Testis (tissue), 2 donors: ENCODE measurements at regions not wholly inside any gene's neighbourhood (a gene's known extent, or its start where the extent isn't known, plus 50 kb on each side); places are given as distances from the start of the nearest gene placed in this dataset.

Source experiments
- DNase-seq: peaks from one replicate; pipeline ENCODE4 v3.0.0-alpha.2; 2019
- H3K27ac ChIP-seq, 2 donors: fragments of 200-600 bp; sonication (generic); one replicate each; pipeline ENCODE4 v1.5.1; 2019
- H3K27me3 ChIP-seq: fragments of 200-600 bp; sonication (generic); one replicate; pipeline ENCODE4 v1.5.1; 2019
- H3K36me3 ChIP-seq: fragments of 200-600 bp; sonication (generic); one replicate; pipeline ENCODE4 v1.5.1; 2017; ENCODE audit warnings: low read depth; ENCODE audit errors: missing control alignments
- H3K4me1 ChIP-seq: fragments of 200-600 bp; sonication (generic); one replicate; pipeline ENCODE4 v1.5.1; 2019
- H3K4me3 ChIP-seq, 2 donors: fragments of 200-600 bp; sonication (generic); one replicate each; pipeline ENCODE4 v1.5.1; 2017 to 2019
- H3K9me3 ChIP-seq: fragments of 200-600 bp; sonication (generic); one replicate; pipeline ENCODE4 v1.5.1; 2017
- CTCF ChIP-seq, 3 experiments: fragments of 450-650 bp in 2 of 3; fragments of 200-600 bp in 1 of 3; sonication (generic) in 1 of 3; IDR thresholded peaks; one replicate each; pipeline ENCODE4 v1.5.1; 2016 to 2019; ENCODE audit warnings: antibody characterized with exemption in 3 of 3, mild to moderate bottlenecking in 2 of 3, moderate library complexity in 1 of 3
- POLR2A ChIP-seq: fragments of 450-650 bp; IDR thresholded peaks from one replicate; pipeline ENCODE4 v1.6.1; 2017; ENCODE audit warnings: antibody characterized with exemption, mild to moderate bottlenecking, moderate library complexity
- WGBS, 2 donors: methylation state at CpG; one replicate each; pipeline ENCODE4 v1.1.5; 2018; 5-methylcytosine and 5-hydroxymethylcytosine counted together
- intact Hi-C: fragments of 100-400 bp; cut with DNase I; formaldehyde crosslinking; loops from one replicate; pipeline ENCODE4 v1.15.1; 2023; ENCODE audit warnings: low total_unique reads

GRCh38 chr12:77347017-77347416 lies 281.6 kb upstream of the E2F7 start:
- WGBS, 2 donors: 46 to 100% methylated on average over 2 of the region's 2 CpGs
- DNase-seq: no peak
- Histone ChIP-seq H3K4me1 (no peaks in the 10 kb centered on the region), H3K27ac (no peak overlapping the region), H3K27me3 (no peaks in the 10 kb centered on the region), H3K9me3 (no peaks in the 10 kb centered on the region), H3K36me3 (no peaks in the 10 kb centered on the region), H3K4me3 (no peak overlapping the region)
- no peak for TF ChIP-seq CTCF (IDR thresholded peaks at IDR 0.05)
- no peak for TF ChIP-seq POLR2A
- intact Hi-C loops: no loop called here

GRCh38 chr12:77345336-77345735 lies 280.0 kb upstream of the E2F7 start:
- DNase-seq: no peak
- no peaks in the 10 kb centered on the region for H3K9me3 ChIP-seq
- intact Hi-C loops: no loop called here
- TF ChIP-seq CTCF (IDR thresholded peaks at IDR 0.05) (no peak), POLR2A (no peak)
- H3K27me3 ChIP-seq: no peaks in the 10 kb centered on the region
- 38 to 63% methylated on average over 1 of the region's 1 CpG for WGBS, 2 donors
- no peak overlapping the region for H3K27ac ChIP-seq
- H3K36me3 ChIP-seq: no peaks in the 10 kb centered on the region
- no peak overlapping the region for H3K4me3 ChIP-seq
- no peaks in the 10 kb centered on the region for H3K4me1 ChIP-seq

GRCh38 chr12:77344651-77345050 lies 279.3 kb upstream of the E2F7 start:
- no peak for DNase-seq
- 51 to 70% methylated on average over 1 of the region's 1 CpG for WGBS, 2 donors
- intact Hi-C loops: no loop called here

GRCh38 chr12:77343291-77343690 lies 277.9 kb upstream of the E2F7 start:
- intact Hi-C loops: no loop called here
- DNase-seq: no peak

More at GRCh38 chr12:77344651-77345050, 279.3 kb upstream of the E2F7 start:
- TF ChIP-seq CTCF (IDR thresholded peaks at IDR 0.05) (no peak), POLR2A (no peak)
- H3K27ac ChIP-seq: no peak overlapping the region
- H3K27me3 ChIP-seq: no peaks in the 10 kb centered on the region
- H3K36me3 ChIP-seq: no peaks in the 10 kb centered on the region
- H3K4me1 ChIP-seq: no peaks in the 10 kb centered on the region
- no peaks in the 10 kb centered on the region for H3K9me3 ChIP-seq
- H3K4me3 ChIP-seq: no peak overlapping the region

More at GRCh38 chr12:77343291-77343690, 277.9 kb upstream of the E2F7 start:
- Histone ChIP-seq H3K4me3 (no peak overlapping the region), H3K4me1 (no peaks in the 10 kb centered on the region), H3K27me3 (no peaks in the 10 kb centered on the region), H3K9me3 (no peaks in the 10 kb centered on the region), H3K27ac (no peak overlapping the region), H3K36me3 (no peaks in the 10 kb centered on the region)
- 68 to 79% methylated on average over 1 of the region's 1 CpG for WGBS, 2 donors
- TF ChIP-seq POLR2A (no peak), CTCF (IDR thresholded peaks at IDR 0.05) (no peak)
